Panc1 (cell line): ENCODE measurements at regions not wholly inside any gene's neighbourhood (a gene's known extent, or its start where the extent isn't known, plus 50 kb on each side); places are given as distances from the start of the nearest gene placed in this dataset.

Experiments used
- ATAC-seq: fragments of 200-7000 bp; cut with Tn5 transposase; 2 replicates; pipeline ENCODE4 v1.9.1; 2020; ENCODE audit warnings: mild to moderate bottlenecking, moderate library complexity
- BruUV-seq: library from RNA; stranded (reverse); fragments of 400-500 nt; replicated peaks from 2 replicates; lab custom pipeline; 2021; lab: Mats Ljungman, UMichigan
- CTCF ChIA-PET: fragments of 300-600 bp; sonication (Branson Sonifier 250); formaldehyde crosslinking; loops from one replicate; lab custom pipeline; 2022; ENCODE audit warnings: antibody characterized with exemption; lab: Charles Lee
- POLR2A ChIA-PET: fragments of 300-600 bp; sonication (Branson Sonifier 250); formaldehyde crosslinking; loops from one replicate; lab custom pipeline; 2022; ENCODE audit warnings: antibody characterized with exemption; lab: Charles Lee
- DNase-seq: peaks from one replicate; pipeline ENCODE4 v3.0.0-alpha.2; 2010; ENCODE audit warnings: low read depth, low spot score
- H3K27ac ChIP-seq: 2 replicates; pipeline ENCODE4 v1.5.1; 2011; ENCODE audit warnings: mild to moderate bottlenecking, low read length, inconsistent platforms
- H3K27me3 ChIP-seq: fragments of 200-500 bp; sonication (Bioruptor generic); 2 replicates; pipeline ENCODE4 v1.6.0; 2014; ENCODE audit warnings: low read length, inconsistent platforms; ENCODE audit not compliant: control insufficient read depth, insufficient read depth
- H3K36me3 ChIP-seq: fragments of 200-500 bp; sonication (Bioruptor generic); 2 replicates; pipeline ENCODE4 v1.5.1; 2014; ENCODE audit warnings: inconsistent platforms, mild to moderate bottlenecking, low read length, moderate library complexity; ENCODE audit not compliant: control insufficient read depth, insufficient read depth
- H3K4me1 ChIP-seq: 2 replicates; pipeline ENCODE4 v1.5.1; 2011; ENCODE audit warnings: inconsistent platforms, mild to moderate bottlenecking, low read length, moderate library complexity; ENCODE audit not compliant: control insufficient read depth, insufficient read depth
- H3K4me3 ChIP-seq, 2 experiments: 2 replicates each; pipeline ENCODE4 v1.5.1; 2011 to 2012; ENCODE audit warnings: low read depth in 2 of 2, low read length in 2 of 2, mild to moderate bottlenecking in 2 of 2, inconsistent platforms in 1 of 2, moderate library complexity in 1 of 2
- H3K9me3 ChIP-seq: fragments of 200-500 bp; sonication (Bioruptor generic); 2 replicates; pipeline ENCODE4 v1.5.1; 2014; ENCODE audit warnings: low read depth, mild to moderate bottlenecking, inconsistent platforms, low read length, moderate library complexity; ENCODE audit not compliant: control insufficient read depth, insufficient read depth
- POLR2AphosphoS5 ChIP-seq: IDR thresholded peaks from 2 replicates; pipeline ENCODE4 v1.6.1; 2012; ENCODE audit warnings: mild to moderate bottlenecking, low read depth, low read length, moderate library complexity
- REST ChIP-seq, 2 experiments: IDR thresholded peaks; 2 replicates each; pipeline ENCODE4 v1.6.1; 2011 to 2012; ENCODE audit warnings: low read depth in 2 of 2, control low read depth in 1 of 2, low read length in 1 of 2, mild to moderate bottlenecking in 1 of 2, moderate library complexity in 1 of 2; ENCODE audit not compliant: insufficient read depth in 1 of 2
- SIN3A ChIP-seq: IDR thresholded peaks from 2 replicates; pipeline ENCODE4 v1.6.1; 2012; ENCODE audit warnings: low read depth, mild to moderate bottlenecking, low read length, moderate library complexity, borderline replicate concordance; ENCODE audit not compliant: insufficient read depth
- TCF7L2 ChIP-seq: IDR thresholded peaks from 2 replicates; pipeline ENCODE4 v1.6.1; 2011; ENCODE audit warnings: mild to moderate bottlenecking, low read depth, low read length, inconsistent platforms
- in situ Hi-C: cut with HindIII; loops from 2 replicates; pipeline ENCODE4 v1.10.0; 2016; ENCODE audit warnings: low sequenced_read_pairs, low pct_unique_long_range_greater_than_20kb
- intact Hi-C: fragments of 100-400 bp; cut with micrococcal nuclease; formaldehyde crosslinking; loops from one replicate; pipeline ENCODE4 v1.10.0; 2022; ENCODE audit not compliant: unreplicated experiment
- TF ChIP-seq, protein P1 (sequence below): fragments of 450-650 bp; IDR thresholded peaks from 2 replicates; pipeline ENCODE4 v1.5.1; 2017; ENCODE audit warnings: mild to moderate bottlenecking

GRCh38 chr3:74045000-74045399, 420.3 kb upstream of the PDZRN3 start:
- in situ Hi-C loops, result no loop called here
- no peaks in the 10 kb centered on the region for H3K27me3 ChIP-seq
- CTCF ChIA-PET, result interaction anchor here (0.6 kb wide), 1 partner anchor 524 kb away, joined by 3 read pairs; no protein-coding TSS in a partner anchor
- no peaks in the 10 kb centered on the region for H3K36me3 ChIP-seq
- no peak overlapping the region for H3K27ac ChIP-seq
- BruUV-seq, result no TSS peak
- POLR2A ChIA-PET, result no interaction called here
- no peak overlapping the region for H3K4me3 ChIP-seq
- ATAC-seq (no peak), DNase-seq (no peak)
- TF ChIP-seq, protein P1, sequence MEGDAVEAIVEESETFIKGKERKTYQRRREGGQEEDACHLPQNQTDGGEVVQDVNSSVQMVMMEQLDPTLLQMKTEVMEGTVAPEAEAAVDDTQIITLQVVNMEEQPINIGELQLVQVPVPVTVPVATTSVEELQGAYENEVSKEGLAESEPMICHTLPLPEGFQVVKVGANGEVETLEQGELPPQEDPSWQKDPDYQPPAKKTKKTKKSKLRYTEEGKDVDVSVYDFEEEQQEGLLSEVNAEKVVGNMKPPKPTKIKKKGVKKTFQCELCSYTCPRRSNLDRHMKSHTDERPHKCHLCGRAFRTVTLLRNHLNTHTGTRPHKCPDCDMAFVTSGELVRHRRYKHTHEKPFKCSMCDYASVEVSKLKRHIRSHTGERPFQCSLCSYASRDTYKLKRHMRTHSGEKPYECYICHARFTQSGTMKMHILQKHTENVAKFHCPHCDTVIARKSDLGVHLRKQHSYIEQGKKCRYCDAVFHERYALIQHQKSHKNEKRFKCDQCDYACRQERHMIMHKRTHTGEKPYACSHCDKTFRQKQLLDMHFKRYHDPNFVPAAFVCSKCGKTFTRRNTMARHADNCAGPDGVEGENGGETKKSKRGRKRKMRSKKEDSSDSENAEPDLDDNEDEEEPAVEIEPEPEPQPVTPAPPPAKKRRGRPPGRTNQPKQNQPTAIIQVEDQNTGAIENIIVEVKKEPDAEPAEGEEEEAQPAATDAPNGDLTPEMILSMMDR, result no peak
- TF ChIP-seq REST (IDR thresholded peaks at IDR 0.05; ENCODE audit: insufficient read depth in 1 of 2, low read depth in 2 of 2, low read length in 1 of 2), result no peak
- no peak for TF ChIP-seq SIN3A
- TF ChIP-seq TCF7L2, result no peak
- no peak for TF ChIP-seq POLR2AphosphoS5
- no peaks in the 10 kb centered on the region for H3K9me3 ChIP-seq
- no peaks in the 10 kb centered on the region for H3K4me1 ChIP-seq
- intact Hi-C loops, result no loop called here

DNA sequence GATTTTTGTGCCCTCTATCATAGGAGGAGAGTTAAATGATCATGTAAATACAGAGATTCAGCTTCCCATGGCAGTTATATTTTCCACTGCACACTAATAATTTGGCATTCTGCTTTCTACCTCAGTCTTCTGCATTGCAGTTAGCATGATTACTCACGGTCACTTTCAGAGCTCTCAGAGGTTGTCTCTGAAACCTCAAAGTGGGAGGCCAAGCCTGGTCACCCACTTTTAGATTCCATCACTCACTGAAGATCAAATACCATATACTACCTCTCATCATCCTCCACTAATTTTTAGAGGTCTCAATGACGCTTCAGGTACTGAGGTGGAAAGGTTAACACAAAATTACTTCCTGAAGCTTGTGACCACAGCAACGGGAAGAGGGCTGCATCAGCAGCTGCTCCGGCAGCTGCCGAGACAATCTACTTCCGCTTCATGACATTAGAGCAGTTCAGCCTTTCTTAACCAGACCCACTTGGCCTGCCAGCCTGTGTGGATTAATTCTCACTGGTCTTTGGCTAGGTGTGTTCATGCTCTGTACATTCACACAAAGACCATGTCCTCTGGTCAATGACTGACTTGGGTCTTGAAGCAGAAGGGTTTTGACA, 416.4 kb upstream of the PDZRN3 start:
- ChIA-PET POLR2A (no interaction called here), CTCF (no interaction called here)
- H3K9me3 ChIP-seq, result no peaks in the 10 kb centered on the region
- DNase-seq, result no peak
- H3K36me3 ChIP-seq, result no peaks in the 10 kb centered on the region
- no peaks in the 10 kb centered on the region for H3K4me1 ChIP-seq
- BruUV-seq, result no TSS peak
- H3K27me3 ChIP-seq, result no peaks in the 10 kb centered on the region
- intact Hi-C loops (no loop called here), in situ Hi-C loops (no loop called here)
- H3K4me3 ChIP-seq, result no peak overlapping the region
- no peak for TF ChIP-seq REST (IDR thresholded peaks at IDR 0.05; ENCODE audit: insufficient read depth in 1 of 2, low read depth in 2 of 2, low read length in 1 of 2)
- TF ChIP-seq, protein P1, result no peak
- no peak for TF ChIP-seq SIN3A
- TF ChIP-seq TCF7L2, result no peak
- no peak for TF ChIP-seq POLR2AphosphoS5
- no peak overlapping the region for H3K27ac ChIP-seq
- no peak for ATAC-seq
